Left ventricle myocardium superior (tissue), 1 donor: ENCODE measurements at regions not wholly inside any gene's neighbourhood (a gene's known extent, or its start where the extent isn't known, plus 50 kb on each side); places are given as distances from the start of the nearest gene placed in this dataset.

Experiments
- ATAC-seq: fragments of 200-7000 bp; cut with Tn5 transposase; one replicate; pipeline ENCODE4 v1.9.1; 2020; ENCODE audit warnings: mild to moderate bottlenecking, moderate library complexity
- DNase-seq: peaks from one replicate; pipeline ENCODE4 v3.0.0-alpha.2; 2020
- intact Hi-C: fragments of 100-400 bp; cut with micrococcal nuclease; formaldehyde crosslinking; loops from one replicate; pipeline ENCODE4 v1.11.0; 2022
- donor health status: DM: no; HTN: yes; CAD: no; lungs with severe emphysema.

- no peak for ATAC-seq
- intact Hi-C loops = no loop called here
- no peak for DNase-seq
Observed at GRCh38 chr6:26149240-26149639, 62.0 kb downstream of the HFE start.

GRCh38 chr6:26152226-26153101 is 65.2 kb downstream of the HFE start:
- no peak for ATAC-seq
- DNase-seq = no peak
- intact Hi-C loops = no loop called here

GRCh38 chr6:26155061-26155930 is 68.1 kb downstream of the HFE start:
- intact Hi-C loops = no loop called here
- no peak for ATAC-seq
- peak; percentile 63 for DNase-seq

GRCh38 chr6:26156105-26156849 is 69.0 kb downstream of the HFE start:
- intact Hi-C loops = no loop called here
- ATAC-seq (peak; percentile 86), DNase-seq (peak; percentile 94)

GRCh38 chr6:26156850-26157250 is 69.6 kb downstream of the HFE start:
- ATAC-seq = peak; percentile 49
- intact Hi-C loops = no loop called here
- peak; percentile 64 for DNase-seq

GRCh38 chr6:26157251-26158075 is 70.2 kb downstream of the HFE start:
- DNase-seq = no peak
- ATAC-seq = peak; percentile 88
- intact Hi-C loops = no loop called here

GRCh38 chr6:26158076-26158580 is 70.9 kb downstream of the HFE start:
- ATAC-seq (peak; percentile 25), DNase-seq (peak; percentile 76)
- intact Hi-C loops = no loop called here

GRCh38 chr6:26158581-26159356 is 71.5 kb downstream of the HFE start:
- DNase-seq (peak; percentile 71), ATAC-seq (peak; percentile 36)
- intact Hi-C loops = no loop called here

- intact Hi-C loops = no loop called here
- DNase-seq (no peak), ATAC-seq (no peak)
Observed at GRCh38 chr6:26159357-26160273, 72.4 kb downstream of the HFE start.

GRCh38 chr6:26161322-26161721 is 74.1 kb downstream of the HFE start:
- ATAC-seq (no peak), DNase-seq (no peak)
- intact Hi-C loops = no loop called here

- ATAC-seq = no peak
- intact Hi-C loops = no loop called here
Observed at GRCh38 chr6:26162399-26162798, 75.2 kb downstream of the HFE start.

GRCh38 chr6:26163427-26164119 is 76.3 kb downstream of the HFE start:
- no peak for ATAC-seq
- intact Hi-C loops = no loop called here
- DNase-seq = no peak

More at GRCh38 chr6:26162399-26162798, 75.2 kb downstream of the HFE start:
- DNase-seq = no peak

- ATAC-seq (no peak), DNase-seq (no peak)
- intact Hi-C loops = no loop called here
Observed at GRCh38 chr6:26164120-26164505, 76.9 kb downstream of the HFE start.

GRCh38 chr6:26165261-26165790 is 78.1 kb downstream of the HFE start:
- ATAC-seq (no peak), DNase-seq (no peak)
- intact Hi-C loops = no loop called here

GRCh38 chr6:26170181-26170580 is 83.0 kb downstream of the HFE start:
- no peak for ATAC-seq

More at GRCh38 chr6:26170181-26170580, 83.0 kb downstream of the HFE start:
- intact Hi-C loops = no loop called here
- no peak for DNase-seq
